Hematopoietic multipotent progenitor cell treated with erythropoietin and hydrocortisone succinate and interleukin-3 and kit ligand, for 17 days (in vitro differentiated cells): ENCODE measurements at regions not wholly inside any gene's neighbourhood (a gene's known extent, or its start where the extent isn't known, plus 50 kb on each side); places are given as distances from the start of the nearest gene placed in this dataset.

Source experiments
- DNase-seq: peaks from one replicate; pipeline ENCODE4 v3.0.0-alpha.2; 2015; ENCODE audit warnings: low spot score

GRCh38 chr1:94734963-94735901, 84.9 kb upstream of the SLC44A3 start:
- no peak for DNase-seq

- no peak for DNase-seq
These were observed 88.3 kb upstream of the SLC44A3 start for GRCh38 chr1:94731891-94732290.

- DNase-seq = no peak
These were observed 89.7 kb upstream of the SLC44A3 start for GRCh38 chr1:94730450-94730849.

- no peak for DNase-seq
These were observed 90.9 kb upstream of the SLC44A3 start for GRCh38 chr1:94729267-94729666.

- no peak for DNase-seq
These were observed 92.1 kb upstream of the SLC44A3 start for GRCh38 chr1:94727846-94728715.

- no peak for DNase-seq
These were observed 93.0 kb upstream of the SLC44A3 start for GRCh38 chr1:94726981-94727685.

- no peak for DNase-seq
These were observed 94.6 kb upstream of the SLC44A3 start for GRCh38 chr1:94725566-94725965.

- DNase-seq = no peak
These were observed 96.3 kb upstream of the SLC44A3 start for GRCh38 chr1:94723894-94724293.

- DNase-seq = no peak
These were observed 96.7 kb upstream of the SLC44A3 start for GRCh38 chr1:94723463-94723862.

- DNase-seq = no peak
These were observed 98.0 kb upstream of the SLC44A3 start for GRCh38 chr1:94722181-94722580.

- no peak for DNase-seq
These were observed 98.9 kb upstream of the SLC44A3 start for GRCh38 chr1:94721240-94721639.

- no peak for DNase-seq
These were observed 100.0 kb upstream of the SLC44A3 start for GRCh38 chr1:94719926-94720793.

- DNase-seq = no peak
These were observed 103.2 kb upstream of the SLC44A3 start for GRCh38 chr1:94716965-94717364.

- DNase-seq = no peak
These were observed 104.8 kb upstream of the SLC44A3 start for GRCh38 chr1:94715321-94715720.

GRCh38 chr1:94714552-94714951, 105.6 kb upstream of the SLC44A3 start:
- DNase-seq = no peak

- no peak for DNase-seq
These were observed 106.0 kb upstream of the SLC44A3 start for GRCh38 chr1:94714152-94714551.

- DNase-seq = no peak
These were observed 106.5 kb upstream of the SLC44A3 start for GRCh38 chr1:94713472-94714141.

- no peak for DNase-seq
These were observed 110.1 kb upstream of the SLC44A3 start for GRCh38 chr1:94709891-94710581.

- no peak for DNase-seq
These were observed 111.3 kb upstream of the SLC44A3 start for GRCh38 chr1:94708811-94709210.

- no peak for DNase-seq
These were observed 111.9 kb upstream of the SLC44A3 start for GRCh38 chr1:94708299-94708685.
